HCT116 (cell line): ENCODE measurements at regions not wholly inside any gene's neighbourhood (a gene's known extent, or its start where the extent isn't known, plus 50 kb on each side); places are given as distances from the start of the nearest gene placed in this dataset.

Experiments used
- ATAC-seq: fragments of 200-7000 bp; cut with Tn5 transposase; 2 replicates; pipeline ENCODE4 v1.9.1; 2020; ENCODE audit warnings: mild to moderate bottlenecking, moderate library complexity
- BruUV-seq: library from RNA; stranded (reverse); fragments of 400-500 nt; replicated peaks from 2 replicates; lab custom pipeline; 2021; lab: Mats Ljungman, UMichigan
- CTCF ChIA-PET: fragments of 300-600 bp; sonication (Branson Sonifier 250); formaldehyde crosslinking; loops from one replicate; lab custom pipeline; 2021; ENCODE audit warnings: antibody characterized with exemption; lab: Charles Lee
- POLR2A ChIA-PET: fragments of 300-600, 350-600 bp; sonication (Branson Sonifier 250); formaldehyde crosslinking; loops from one replicate; lab custom pipeline; 2021; ENCODE audit warnings: antibody characterized with exemption; lab: Charles Lee
- RAD21 ChIA-PET, 2 experiments: fragments of 300-600 bp; sonication (Branson Sonifier 250); formaldehyde crosslinking; loops; one replicate each; lab custom pipeline; 2023; ENCODE audit warnings: low total read pairs in 2 of 2; ENCODE audit not compliant: uncharacterized antibody in 2 of 2, unreplicated experiment in 2 of 2, low non-redundant PET in 1 of 2; lab: Charles Lee
- DNase-seq: peaks from one replicate; pipeline ENCODE4 v3.0.0-alpha.2; 2010; ENCODE audit warnings: low read depth, low spot score
- H2AFZ ChIP-seq: fragments of 200-600 bp; shearing (Covaris generic), sonication (generic); 2 replicates; pipeline ENCODE4 v1.6.1; 2017; ENCODE audit warnings: low read depth, mixed run types, mixed read lengths, antibody characterized with exemption, low read length; ENCODE audit not compliant: poor library complexity, severe bottlenecking
- H3K27ac ChIP-seq: 2 replicates; pipeline ENCODE4 v1.5.1; 2012; ENCODE audit warnings: low read depth, low read length
- H3K27me3 ChIP-seq: fragments of 200-600 bp; sonication (generic); 2 replicates; pipeline ENCODE4 v1.6.1; 2016; ENCODE audit warnings: mixed run types, low read length, mixed read lengths; ENCODE audit not compliant: insufficient read depth
- H3K36me3 ChIP-seq, 2 experiments: fragments of 200-500 bp in 1 of 2; fragments of 200-600 bp in 1 of 2; sonication (Bioruptor generic) in 1 of 2; sonication (generic) in 1 of 2; 2 replicates each; pipeline versions ENCODE4 v1.5.1 to v1.6.1; 2014 to 2016; ENCODE audit warnings: low read length in 2 of 2, inconsistent platforms in 1 of 2, mixed read lengths in 1 of 2, mixed run types in 1 of 2; ENCODE audit not compliant: insufficient read depth in 2 of 2, control insufficient read depth in 1 of 2
- H3K4me1 ChIP-seq, 2 experiments: fragments of 200-600 bp in 1 of 2; sonication (generic) in 1 of 2; 2 replicates each; pipeline versions ENCODE4 v1.5.1 to v1.6.1; 2012 to 2017; ENCODE audit warnings: low read length in 2 of 2, inconsistent platforms in 1 of 2, mild to moderate bottlenecking in 1 of 2, mixed read lengths in 1 of 2, mixed run types in 1 of 2, moderate library complexity in 1 of 2; ENCODE audit not compliant: insufficient read depth in 2 of 2, control insufficient read depth in 1 of 2
- H3K4me2 ChIP-seq: fragments of 200-600 bp; sonication (generic); 2 replicates; pipeline ENCODE4 v1.6.1; 2017; ENCODE audit warnings: mixed run types, low read length, mixed read lengths
- H3K4me3 ChIP-seq, 2 experiments: fragments of 200-600 bp in 1 of 2; sonication (generic) in 1 of 2; replicated peaks in 1 of 2; 2 replicates each; pipeline ENCODE4 v1.5.1; 2011 to 2016; ENCODE audit warnings: low read length in 2 of 2, control low read depth in 1 of 2, low read depth in 1 of 2, mild to moderate bottlenecking in 1 of 2, mixed read lengths in 1 of 2, mixed run types in 1 of 2
- H3K79me2 ChIP-seq: fragments of 200-600 bp; sonication (generic); 2 replicates; pipeline ENCODE4 v1.6.1; 2017; ENCODE audit warnings: mild to moderate bottlenecking, mixed run types, low read length, moderate library complexity, mixed read lengths; ENCODE audit not compliant: insufficient read depth
- H3K9ac ChIP-seq: fragments of 200-600 bp; sonication (generic); 2 replicates; pipeline ENCODE4 v1.6.1; 2016; ENCODE audit warnings: low read length, mixed read lengths
- H3K9me2 ChIP-seq: fragments of 200-600 bp; sonication (generic), shearing (Covaris generic); 2 replicates; pipeline ENCODE4 v1.6.1; 2017; ENCODE audit warnings: mixed run types, mild to moderate bottlenecking, moderate library complexity; ENCODE audit not compliant: insufficient read depth
- H3K9me3 ChIP-seq, 2 experiments: fragments of 200-500 bp in 1 of 2; fragments of 200-600 bp in 1 of 2; sonication (Bioruptor generic) in 1 of 2; sonication (generic) in 1 of 2; 2 replicates each; pipeline ENCODE4 v1.6.1; 2014 to 2017; ENCODE audit warnings: low read length in 2 of 2, mixed read lengths in 2 of 2, inconsistent platforms in 1 of 2, low read depth in 1 of 2, mild to moderate bottlenecking in 1 of 2, mixed run types in 1 of 2, moderate library complexity in 1 of 2; ENCODE audit not compliant: control insufficient read depth in 1 of 2, insufficient read depth in 1 of 2
- H4K20me1 ChIP-seq: fragments of 200-600 bp; sonication (generic), shearing (Covaris generic); 2 replicates; pipeline ENCODE4 v1.6.1; 2017; ENCODE audit warnings: mixed run types, mild to moderate bottlenecking, moderate library complexity; ENCODE audit not compliant: insufficient read depth
- RAD21 ChIP-seq: IDR thresholded peaks from 2 replicates; pipeline ENCODE4 v1.6.1; 2012; ENCODE audit warnings: low read depth, mild to moderate bottlenecking
- REST ChIP-seq: IDR thresholded peaks from 2 replicates; pipeline ENCODE4 v1.6.1; 2012; ENCODE audit warnings: low read depth
- YY1 ChIP-seq: IDR thresholded peaks from 2 replicates; pipeline ENCODE4 v1.6.1; 2011; ENCODE audit warnings: low read length, low read depth, moderate library complexity, mild to moderate bottlenecking; ENCODE audit not compliant: insufficient replicate concordance; ENCODE audit errors: extremely low read depth
- intact Hi-C: fragments of 100-400 bp; cut with micrococcal nuclease; formaldehyde crosslinking; loops from 2 replicates; pipeline ENCODE4 v1.10.0; 2022
- TF ChIP-seq, protein P1 (sequence below), 3 experiments: fragments of 200-600 bp in 1 of 3; sonication (generic) in 1 of 3; IDR thresholded peaks in 2 of 3; conservative IDR thresholded peaks in 1 of 3; 2 replicates each; pipeline ENCODE4 v1.5.1; 2012 to 2017; ENCODE audit warnings: low read depth in 2 of 3, low read length in 2 of 3, antibody characterized with exemption in 1 of 3, borderline replicate concordance in 1 of 3, control low read depth in 1 of 3, mild to moderate bottlenecking in 1 of 3, mixed read lengths in 1 of 3, mixed run types in 1 of 3, moderate library complexity in 1 of 3; ENCODE audit not compliant: insufficient read depth in 1 of 3

DNA sequence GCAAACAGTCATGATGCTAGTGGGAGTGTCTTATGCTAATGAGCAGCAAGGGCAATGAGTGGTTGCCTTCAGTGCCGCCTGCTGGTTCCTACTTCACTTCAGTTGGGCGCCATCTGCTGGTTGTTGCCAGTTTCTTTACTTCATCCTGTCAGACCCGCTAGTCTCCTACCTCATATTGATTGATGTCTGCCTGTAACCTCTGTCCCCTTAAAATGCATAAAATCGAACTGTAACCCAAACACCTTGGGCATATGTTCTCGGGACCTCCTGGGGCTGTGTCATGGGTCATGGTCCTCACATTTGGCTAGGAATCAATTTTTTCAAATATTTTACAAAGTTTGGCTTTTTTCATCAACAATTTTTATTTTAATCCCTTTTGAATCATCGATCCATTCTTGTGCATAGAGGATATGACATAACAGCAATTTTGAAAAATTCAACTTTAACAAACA is 62.8 kb upstream of the C7orf33 start:
- RAD21 ChIA-PET: no interaction called here
- intact Hi-C loops: loop anchor here (2.0 kb wide), 2 partner anchors 23 to 263 kb away; no protein-coding TSS in a partner anchor

More for the DNA sequence above, 62.8 kb upstream of the C7orf33 start:
- H3K79me2 ChIP-seq: no peaks in the 10 kb centered on the region
- TF ChIP-seq RAD21 (peak; percentile 64), YY1 (peak; percentile 12), REST (no peak)
- TF ChIP-seq, protein P1, sequence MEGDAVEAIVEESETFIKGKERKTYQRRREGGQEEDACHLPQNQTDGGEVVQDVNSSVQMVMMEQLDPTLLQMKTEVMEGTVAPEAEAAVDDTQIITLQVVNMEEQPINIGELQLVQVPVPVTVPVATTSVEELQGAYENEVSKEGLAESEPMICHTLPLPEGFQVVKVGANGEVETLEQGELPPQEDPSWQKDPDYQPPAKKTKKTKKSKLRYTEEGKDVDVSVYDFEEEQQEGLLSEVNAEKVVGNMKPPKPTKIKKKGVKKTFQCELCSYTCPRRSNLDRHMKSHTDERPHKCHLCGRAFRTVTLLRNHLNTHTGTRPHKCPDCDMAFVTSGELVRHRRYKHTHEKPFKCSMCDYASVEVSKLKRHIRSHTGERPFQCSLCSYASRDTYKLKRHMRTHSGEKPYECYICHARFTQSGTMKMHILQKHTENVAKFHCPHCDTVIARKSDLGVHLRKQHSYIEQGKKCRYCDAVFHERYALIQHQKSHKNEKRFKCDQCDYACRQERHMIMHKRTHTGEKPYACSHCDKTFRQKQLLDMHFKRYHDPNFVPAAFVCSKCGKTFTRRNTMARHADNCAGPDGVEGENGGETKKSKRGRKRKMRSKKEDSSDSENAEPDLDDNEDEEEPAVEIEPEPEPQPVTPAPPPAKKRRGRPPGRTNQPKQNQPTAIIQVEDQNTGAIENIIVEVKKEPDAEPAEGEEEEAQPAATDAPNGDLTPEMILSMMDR (IDR thresholded peaks at IDR 0.05 in 2 of 3, conservative IDR thresholded peaks at IDR 0.05 in 1 of 3; ENCODE audit: borderline replicate concordance in 1 of 3, insufficient read depth in 1 of 3, low read depth in 2 of 3, low read length in 2 of 3): peak; percentile 90 to 99 (median 94)
- TF ChIP-seq, all 23 proteins: peak for 3
- H3K9ac ChIP-seq: no peak overlapping the region
- POLR2A ChIA-PET: no interaction called here
- H3K9me3 ChIP-seq: no peaks in the 10 kb centered on the region
- H3K36me3 ChIP-seq: no peaks in the 10 kb centered on the region
- CTCF ChIA-PET: interaction anchor here (2.0 kb wide), 1 partner anchor 263 kb away, joined by 13 read pairs; no protein-coding TSS in a partner anchor
- no peak overlapping the region for H3K4me2 ChIP-seq
- H2AFZ ChIP-seq: no peak overlapping the region
- no peak overlapping the region for H3K4me3 ChIP-seq
- no peaks in the 10 kb centered on the region for H3K27me3 ChIP-seq
- H3K9me2 ChIP-seq: no peaks in the 10 kb centered on the region
- no peak overlapping the region for H3K27ac ChIP-seq
- DNase-seq (peak; percentile 88), ATAC-seq (peak; percentile 99)
- H3K4me1 ChIP-seq: no peaks in the 10 kb centered on the region
- H4K20me1 ChIP-seq: no peaks in the 10 kb centered on the region
- BruUV-seq: no TSS peak
